ENCODE measurements at regions not wholly inside any gene's neighbourhood (a gene's known extent, or its start where the extent isn't known, plus 50 kb on each side); places are given as distances from the start of the nearest gene placed in this dataset.

GRCh38 chr1:60908159-60908558 lies 174.2 kb upstream of the NFIA start:
- WGBS = 61% methylated on average over 4 of the region's 4 CpGs
- Histone ChIP-seq H3K27ac (ENCODE audit: low read depth) (no peak overlapping the region), H3K4me3 (ENCODE audit: low read depth, low read length) (no peak overlapping the region), H3K36me3 (ENCODE audit: insufficient read depth) (no peaks in the 10 kb centered on the region), H3K4me1 (ENCODE audit: insufficient read depth) (no peaks in the 10 kb centered on the region)
- no peak for DNase-seq (ENCODE audit: extremely low spot score)

- H3K27ac ChIP-seq (ENCODE audit: low read depth) = no peak overlapping the region
- no peaks in the 10 kb centered on the region for H3K36me3 ChIP-seq (ENCODE audit: insufficient read depth)
- no peak for DNase-seq (ENCODE audit: extremely low spot score)
- WGBS = 99% methylated on average over 1 of the region's 1 CpG
- H3K4me1 ChIP-seq (ENCODE audit: insufficient read depth) = no peaks in the 10 kb centered on the region
- no peak overlapping the region for H3K4me3 ChIP-seq (ENCODE audit: low read depth, low read length)
Measured at GRCh38 chr1:60906526-60906925, 175.8 kb upstream of the NFIA start.

- Histone ChIP-seq H3K4me3 (ENCODE audit: low read depth, low read length) (no peak overlapping the region), H3K4me1 (ENCODE audit: insufficient read depth) (no peaks in the 10 kb centered on the region), H3K27ac (ENCODE audit: low read depth) (no peak overlapping the region), H3K36me3 (ENCODE audit: insufficient read depth) (no peaks in the 10 kb centered on the region)
- DNase-seq (ENCODE audit: extremely low spot score) = no peak
- WGBS = 94% methylated on average over 2 of the region's 2 CpGs
Measured at GRCh38 chr1:60906039-60906438, 176.3 kb upstream of the NFIA start.

GRCh38 chr1:60904099-60904851 lies 178.1 kb upstream of the NFIA start:
- no peak for DNase-seq (ENCODE audit: extremely low spot score)
- Histone ChIP-seq H3K4me3 (ENCODE audit: low read depth, low read length) (no peak overlapping the region), H3K27ac (ENCODE audit: low read depth) (no peak overlapping the region), H3K36me3 (ENCODE audit: insufficient read depth) (no peaks in the 10 kb centered on the region), H3K4me1 (ENCODE audit: insufficient read depth) (no peaks in the 10 kb centered on the region)
- 34% methylated on average over 4 of the region's 4 CpGs for WGBS

- 43% methylated on average over 10 of the region's 10 CpGs for WGBS
- Histone ChIP-seq H3K4me1 (ENCODE audit: insufficient read depth) (no peaks in the 10 kb centered on the region), H3K27ac (ENCODE audit: low read depth) (no peak overlapping the region), H3K4me3 (ENCODE audit: low read depth, low read length) (no peak overlapping the region), H3K36me3 (ENCODE audit: insufficient read depth) (no peaks in the 10 kb centered on the region)
- DNase-seq (ENCODE audit: extremely low spot score) = no peak
Measured at GRCh38 chr1:60903591-60903990, 178.8 kb upstream of the NFIA start.

GRCh38 chr1:60899464-60899863 lies 182.9 kb upstream of the NFIA start:
- DNase-seq (ENCODE audit: extremely low spot score) = no peak
- Histone ChIP-seq H3K27ac (ENCODE audit: low read depth) (no peak overlapping the region), H3K36me3 (ENCODE audit: insufficient read depth) (no peaks in the 10 kb centered on the region), H3K4me1 (ENCODE audit: insufficient read depth) (no peaks in the 10 kb centered on the region), H3K4me3 (ENCODE audit: low read depth, low read length) (no peak overlapping the region)
- 91% methylated on average over 3 of the region's 3 CpGs for WGBS

- Histone ChIP-seq H3K36me3 (ENCODE audit: insufficient read depth) (no peaks in the 10 kb centered on the region), H3K4me3 (ENCODE audit: low read depth, low read length) (no peak overlapping the region), H3K27ac (ENCODE audit: low read depth) (no peak overlapping the region), H3K4me1 (ENCODE audit: insufficient read depth) (no peaks in the 10 kb centered on the region)
- no peak for DNase-seq (ENCODE audit: extremely low spot score)
- WGBS = 92% methylated on average over 4 of the region's 4 CpGs
Measured at GRCh38 chr1:60898987-60899386, 183.4 kb upstream of the NFIA start.

GRCh38 chr1:60898413-60898812 lies 183.9 kb upstream of the NFIA start:
- no peak for DNase-seq (ENCODE audit: extremely low spot score)
- 82% methylated on average over 4 of the region's 4 CpGs for WGBS
- H3K36me3 ChIP-seq (ENCODE audit: insufficient read depth) = no peaks in the 10 kb centered on the region
- no peak overlapping the region for H3K27ac ChIP-seq (ENCODE audit: low read depth)
- H3K4me3 ChIP-seq (ENCODE audit: low read depth, low read length) = no peak overlapping the region
- H3K4me1 ChIP-seq (ENCODE audit: insufficient read depth) = no peaks in the 10 kb centered on the region

- 86% methylated on average over 14 of the region's 14 CpGs for WGBS
- DNase-seq (ENCODE audit: extremely low spot score) = no peak
Measured at GRCh38 chr1:60896701-60897363, 185.5 kb upstream of the NFIA start.

GRCh38 chr1:60895701-60896100 lies 186.7 kb upstream of the NFIA start:
- Histone ChIP-seq H3K27ac (ENCODE audit: low read depth) (no peak overlapping the region), H3K4me1 (ENCODE audit: insufficient read depth) (no peaks in the 10 kb centered on the region), H3K36me3 (ENCODE audit: insufficient read depth) (no peaks in the 10 kb centered on the region), H3K4me3 (ENCODE audit: low read depth, low read length) (no peak overlapping the region)
- no peak for DNase-seq (ENCODE audit: extremely low spot score)
- 76% methylated on average over 3 of the region's 3 CpGs for WGBS

More at GRCh38 chr1:60896701-60897363, 185.5 kb upstream of the NFIA start:
- no peak overlapping the region for H3K27ac ChIP-seq (ENCODE audit: low read depth)
- H3K4me1 ChIP-seq (ENCODE audit: insufficient read depth) = no peaks in the 10 kb centered on the region
- H3K4me3 ChIP-seq (ENCODE audit: low read depth, low read length) = no peak overlapping the region
- no peaks in the 10 kb centered on the region for H3K36me3 ChIP-seq (ENCODE audit: insufficient read depth)

GRCh38 chr1:60895252-60895651 lies 187.1 kb upstream of the NFIA start:
- H3K4me1 ChIP-seq (ENCODE audit: insufficient read depth) = no peaks in the 10 kb centered on the region
- no peak for DNase-seq (ENCODE audit: extremely low spot score)
- H3K36me3 ChIP-seq (ENCODE audit: insufficient read depth) = no peaks in the 10 kb centered on the region
- no peak overlapping the region for H3K27ac ChIP-seq (ENCODE audit: low read depth)
- WGBS = 77% methylated on average over 6 of the region's 6 CpGs
- H3K4me3 ChIP-seq (ENCODE audit: low read depth, low read length) = no peak overlapping the region

GRCh38 chr1:60894741-60895140 lies 187.6 kb upstream of the NFIA start:
- no peaks in the 10 kb centered on the region for H3K36me3 ChIP-seq (ENCODE audit: insufficient read depth)
- no peak overlapping the region for H3K4me3 ChIP-seq (ENCODE audit: low read depth, low read length)
- no peak overlapping the region for H3K27ac ChIP-seq (ENCODE audit: low read depth)
- 97% methylated on average over 2 of the region's 2 CpGs for WGBS
- H3K4me1 ChIP-seq (ENCODE audit: insufficient read depth) = no peaks in the 10 kb centered on the region
- no peak for DNase-seq (ENCODE audit: extremely low spot score)

GRCh38 chr1:60894130-60894529 lies 188.2 kb upstream of the NFIA start:
- Histone ChIP-seq H3K4me1 (ENCODE audit: insufficient read depth) (no peaks in the 10 kb centered on the region), H3K36me3 (ENCODE audit: insufficient read depth) (no peaks in the 10 kb centered on the region), H3K27ac (ENCODE audit: low read depth) (no peak overlapping the region), H3K4me3 (ENCODE audit: low read depth, low read length) (no peak overlapping the region)
- no peak for DNase-seq (ENCODE audit: extremely low spot score)
- WGBS = 90% methylated on average over 3 of the region's 3 CpGs

- Histone ChIP-seq H3K27ac (ENCODE audit: low read depth) (no peak overlapping the region), H3K36me3 (ENCODE audit: insufficient read depth) (no peaks in the 10 kb centered on the region), H3K4me3 (ENCODE audit: low read depth, low read length) (no peak overlapping the region), H3K4me1 (ENCODE audit: insufficient read depth) (no peaks in the 10 kb centered on the region)
- DNase-seq (ENCODE audit: extremely low spot score) = no peak
- WGBS = 65% methylated on average over 11 of the region's 11 CpGs
Measured at GRCh38 chr1:60893136-60893930, 189.0 kb upstream of the NFIA start.
